HCT116 (cell line): ENCODE measurements at regions not wholly inside any gene's neighbourhood (a gene's known extent, or its start where the extent isn't known, plus 50 kb on each side); places are given as distances from the start of the nearest gene placed in this dataset.

Experiments
- ATAC-seq: fragments of 200-7000 bp; cut with Tn5 transposase; 2 replicates; pipeline ENCODE4 v1.9.1; 2020; ENCODE audit warnings: mild to moderate bottlenecking, moderate library complexity
- BruUV-seq: library from RNA; stranded (reverse); fragments of 400-500 nt; replicated peaks from 2 replicates; lab custom pipeline; 2021; lab: Mats Ljungman, UMichigan
- CTCF ChIA-PET: fragments of 300-600 bp; sonication (Branson Sonifier 250); formaldehyde crosslinking; loops from one replicate; lab custom pipeline; 2021; ENCODE audit warnings: antibody characterized with exemption; lab: Charles Lee
- POLR2A ChIA-PET: fragments of 300-600, 350-600 bp; sonication (Branson Sonifier 250); formaldehyde crosslinking; loops from one replicate; lab custom pipeline; 2021; ENCODE audit warnings: antibody characterized with exemption; lab: Charles Lee
- RAD21 ChIA-PET, 2 experiments: fragments of 300-600 bp; sonication (Branson Sonifier 250); formaldehyde crosslinking; loops; one replicate each; lab custom pipeline; 2023; ENCODE audit warnings: low total read pairs in 2 of 2; ENCODE audit not compliant: uncharacterized antibody in 2 of 2, unreplicated experiment in 2 of 2, low non-redundant PET in 1 of 2; lab: Charles Lee
- DNase-seq: peaks from one replicate; pipeline ENCODE4 v3.0.0-alpha.2; 2010; ENCODE audit warnings: low read depth, low spot score
- H2AFZ ChIP-seq: fragments of 200-600 bp; shearing (Covaris generic), sonication (generic); 2 replicates; pipeline ENCODE4 v1.6.1; 2017; ENCODE audit warnings: low read depth, mixed run types, mixed read lengths, antibody characterized with exemption, low read length; ENCODE audit not compliant: poor library complexity, severe bottlenecking
- H3K27ac ChIP-seq: 2 replicates; pipeline ENCODE4 v1.5.1; 2012; ENCODE audit warnings: low read depth, low read length
- H3K27me3 ChIP-seq: fragments of 200-600 bp; sonication (generic); 2 replicates; pipeline ENCODE4 v1.6.1; 2016; ENCODE audit warnings: mixed run types, low read length, mixed read lengths; ENCODE audit not compliant: insufficient read depth
- H3K36me3 ChIP-seq, 2 experiments: fragments of 200-500 bp in 1 of 2; fragments of 200-600 bp in 1 of 2; sonication (Bioruptor generic) in 1 of 2; sonication (generic) in 1 of 2; 2 replicates each; pipeline versions ENCODE4 v1.5.1 to v1.6.1; 2014 to 2016; ENCODE audit warnings: low read length in 2 of 2, inconsistent platforms in 1 of 2, mixed read lengths in 1 of 2, mixed run types in 1 of 2; ENCODE audit not compliant: insufficient read depth in 2 of 2, control insufficient read depth in 1 of 2
- H3K4me1 ChIP-seq, 2 experiments: fragments of 200-600 bp in 1 of 2; sonication (generic) in 1 of 2; 2 replicates each; pipeline versions ENCODE4 v1.5.1 to v1.6.1; 2012 to 2017; ENCODE audit warnings: low read length in 2 of 2, inconsistent platforms in 1 of 2, mild to moderate bottlenecking in 1 of 2, mixed read lengths in 1 of 2, mixed run types in 1 of 2, moderate library complexity in 1 of 2; ENCODE audit not compliant: insufficient read depth in 2 of 2, control insufficient read depth in 1 of 2
- H3K4me2 ChIP-seq: fragments of 200-600 bp; sonication (generic); 2 replicates; pipeline ENCODE4 v1.6.1; 2017; ENCODE audit warnings: mixed run types, low read length, mixed read lengths
- H3K4me3 ChIP-seq, 2 experiments: fragments of 200-600 bp in 1 of 2; sonication (generic) in 1 of 2; replicated peaks in 1 of 2; 2 replicates each; pipeline ENCODE4 v1.5.1; 2011 to 2016; ENCODE audit warnings: low read length in 2 of 2, control low read depth in 1 of 2, low read depth in 1 of 2, mild to moderate bottlenecking in 1 of 2, mixed read lengths in 1 of 2, mixed run types in 1 of 2
- H3K79me2 ChIP-seq: fragments of 200-600 bp; sonication (generic); 2 replicates; pipeline ENCODE4 v1.6.1; 2017; ENCODE audit warnings: mild to moderate bottlenecking, mixed run types, low read length, moderate library complexity, mixed read lengths; ENCODE audit not compliant: insufficient read depth
- H3K9ac ChIP-seq: fragments of 200-600 bp; sonication (generic); 2 replicates; pipeline ENCODE4 v1.6.1; 2016; ENCODE audit warnings: low read length, mixed read lengths
- H3K9me2 ChIP-seq: fragments of 200-600 bp; sonication (generic), shearing (Covaris generic); 2 replicates; pipeline ENCODE4 v1.6.1; 2017; ENCODE audit warnings: mixed run types, mild to moderate bottlenecking, moderate library complexity; ENCODE audit not compliant: insufficient read depth
- H3K9me3 ChIP-seq, 2 experiments: fragments of 200-500 bp in 1 of 2; fragments of 200-600 bp in 1 of 2; sonication (Bioruptor generic) in 1 of 2; sonication (generic) in 1 of 2; 2 replicates each; pipeline ENCODE4 v1.6.1; 2014 to 2017; ENCODE audit warnings: low read length in 2 of 2, mixed read lengths in 2 of 2, inconsistent platforms in 1 of 2, low read depth in 1 of 2, mild to moderate bottlenecking in 1 of 2, mixed run types in 1 of 2, moderate library complexity in 1 of 2; ENCODE audit not compliant: control insufficient read depth in 1 of 2, insufficient read depth in 1 of 2
- H4K20me1 ChIP-seq: fragments of 200-600 bp; sonication (generic), shearing (Covaris generic); 2 replicates; pipeline ENCODE4 v1.6.1; 2017; ENCODE audit warnings: mixed run types, mild to moderate bottlenecking, moderate library complexity; ENCODE audit not compliant: insufficient read depth
- CBX3 ChIP-seq: IDR thresholded peaks from 2 replicates; pipeline ENCODE4 v1.6.1; 2012; ENCODE audit warnings: low read depth
- CEBPB ChIP-seq: IDR thresholded peaks from 2 replicates; pipeline ENCODE4 v1.6.1; 2012; ENCODE audit warnings: low read depth
- EGR1 ChIP-seq: IDR thresholded peaks from 2 replicates; pipeline ENCODE4 v1.6.1; 2012; ENCODE audit warnings: low read depth
- ELF1 ChIP-seq: IDR thresholded peaks from 2 replicates; pipeline ENCODE4 v1.6.1; 2012; ENCODE audit warnings: low read depth, borderline replicate concordance
- JUND ChIP-seq: IDR thresholded peaks from 2 replicates; pipeline ENCODE4 v1.6.1; 2012
- POLR2AphosphoS5 ChIP-seq: IDR thresholded peaks from 2 replicates; pipeline ENCODE4 v1.6.1; 2011; ENCODE audit warnings: mild to moderate bottlenecking, low read depth, low read length, moderate library complexity
- RAD21 ChIP-seq: IDR thresholded peaks from 2 replicates; pipeline ENCODE4 v1.6.1; 2012; ENCODE audit warnings: low read depth, mild to moderate bottlenecking
- YY1 ChIP-seq: IDR thresholded peaks from 2 replicates; pipeline ENCODE4 v1.6.1; 2011; ENCODE audit warnings: low read length, low read depth, moderate library complexity, mild to moderate bottlenecking; ENCODE audit not compliant: insufficient replicate concordance; ENCODE audit errors: extremely low read depth
- ZBTB33 ChIP-seq: IDR thresholded peaks from 2 replicates; pipeline ENCODE4 v1.6.1; 2011; ENCODE audit warnings: mild to moderate bottlenecking, low read length, moderate library complexity; ENCODE audit not compliant: insufficient replicate concordance; ENCODE audit errors: extremely low read depth
- intact Hi-C: fragments of 100-400 bp; cut with micrococcal nuclease; formaldehyde crosslinking; loops from 2 replicates; pipeline ENCODE4 v1.10.0; 2022

- no peak overlapping the region for H3K4me3 ChIP-seq
- BruUV-seq = no TSS peak
- POLR2A ChIA-PET = no interaction called here
- H3K9ac ChIP-seq = no peak overlapping the region
- ATAC-seq (no peak), DNase-seq (no peak)
- H3K27ac ChIP-seq = no peak overlapping the region
- H3K9me3 ChIP-seq = no peaks in the 10 kb centered on the region
- H3K36me3 ChIP-seq = no peaks in the 10 kb centered on the region
- RAD21 ChIA-PET = no interaction called here
- intact Hi-C loops = no loop called here
- H3K4me1 ChIP-seq = peaks cover 0 to 7% of the 10 kb centered on the region in 2 experiments; a peak in 2 of 4 replicates
- no peaks in the 10 kb centered on the region for H3K9me2 ChIP-seq
- no peak for TF ChIP-seq RAD21
- no peak for TF ChIP-seq JUND
- no peak for TF ChIP-seq EGR1
- TF ChIP-seq ELF1 = no peak
- TF ChIP-seq, all 23 proteins: peak for 0
- Histone ChIP-seq H2AFZ (no peak overlapping the region), H4K20me1 (no peaks in the 10 kb centered on the region), H3K27me3 (no peaks in the 10 kb centered on the region), H3K79me2 (no peaks in the 10 kb centered on the region), H3K4me2 (no peak overlapping the region)
- CTCF ChIA-PET = no interaction called here
Observed at GRCh38 chr5:159619826-159620225, 289.5 kb upstream of the IL12B start.

GRCh38 chr5:159620853-159621540 is 290.7 kb upstream of the IL12B start:
- no peak overlapping the region for H3K27ac ChIP-seq
- H3K4me1 ChIP-seq = peaks cover 0 to 7% of the 10 kb centered on the region in 2 experiments; a peak in 2 of 4 replicates
- H3K36me3 ChIP-seq = no peaks in the 10 kb centered on the region
- H3K79me2 ChIP-seq = no peaks in the 10 kb centered on the region
- H3K27me3 ChIP-seq = no peaks in the 10 kb centered on the region
- H2AFZ ChIP-seq = no peak overlapping the region
- intact Hi-C loops = no loop called here
- ChIA-PET RAD21 (no interaction called here), CTCF (no interaction called here), POLR2A (no interaction called here)
- TF ChIP-seq ELF1 (no peak), YY1 (no peak), POLR2AphosphoS5 (no peak), CEBPB (no peak), JUND (no peak), ZBTB33 (no peak), EGR1 (no peak), CBX3 (no peak)
- ATAC-seq (no peak), DNase-seq (no peak)
- H3K4me2 ChIP-seq = no peak overlapping the region
- BruUV-seq = no TSS peak
- H3K9me2 ChIP-seq = no peaks in the 10 kb centered on the region
- no peak overlapping the region for H3K4me3 ChIP-seq
- H3K9me3 ChIP-seq = no peaks in the 10 kb centered on the region
- H3K9ac ChIP-seq = no peak overlapping the region
- no peaks in the 10 kb centered on the region for H4K20me1 ChIP-seq
